ENCODE measurements at regions not wholly inside any gene's neighbourhood (a gene's known extent, or its start where the extent isn't known, plus 50 kb on each side); places are given as distances from the start of the nearest gene placed in this dataset.

DNA sequence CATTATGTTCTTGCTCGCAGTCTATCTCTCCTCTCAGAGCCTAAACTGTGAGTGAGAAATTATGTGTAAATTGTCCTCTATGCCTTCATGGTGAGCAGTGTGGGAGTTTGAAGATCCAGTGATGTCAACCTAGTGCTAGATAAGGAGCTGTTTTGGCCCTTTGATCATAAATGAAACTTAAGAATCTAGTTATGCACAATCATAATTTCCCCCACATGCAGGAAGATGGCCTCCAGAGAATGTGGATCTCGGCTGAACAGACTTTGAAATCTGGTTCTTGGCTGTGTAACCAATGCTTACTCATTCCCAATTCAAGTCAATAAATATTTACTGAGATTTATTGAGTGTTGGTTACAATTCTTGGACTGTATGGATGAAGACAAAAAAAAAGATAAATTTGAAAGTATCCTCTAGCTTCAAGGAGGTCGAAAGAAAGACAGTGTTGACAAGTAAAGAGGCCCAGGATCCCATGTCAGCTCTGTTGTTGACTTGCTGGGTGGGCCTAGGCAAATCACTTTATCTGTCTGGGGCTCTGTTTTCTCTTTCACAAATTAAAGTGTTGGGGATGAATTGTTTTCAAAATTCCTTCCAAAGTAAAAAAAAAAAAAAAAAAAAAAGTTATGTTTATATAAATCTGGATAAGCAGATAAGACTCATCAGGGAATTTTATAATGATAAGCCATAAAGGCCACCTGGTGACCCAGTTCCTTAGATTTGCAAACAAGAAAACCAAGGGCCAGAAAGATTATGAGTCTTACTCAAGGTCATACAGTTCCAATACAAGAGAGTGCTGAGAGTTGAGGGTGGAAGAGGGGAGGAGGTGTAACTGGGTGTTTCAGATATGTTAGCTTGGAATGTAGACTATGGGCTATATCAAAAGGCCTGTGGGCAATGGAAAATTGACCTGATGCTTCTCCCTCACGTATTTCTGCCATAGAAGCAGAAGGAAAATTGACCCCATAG lies 969.9 kb downstream of the KCNMA1 start:
- in situ Hi-C loops (cut with MboI; ENCODE audit: low sequenced_read_pairs): no loop called here
- Histone ChIP-seq H3K79me1 (ENCODE audit: low read depth in 1 of 2, low read length in 2 of 2) (no peaks in the 10 kb centered on the region), H3K18ac (ENCODE audit: low read depth, low read length) (no peak overlapping the region), H2BK20ac (ENCODE audit: low read depth, low read length) (no peak overlapping the region), H3K4ac (ENCODE audit: low read depth, low read length) (no peak overlapping the region), H4K8ac (ENCODE audit: low read depth in 2 of 2, low read length in 2 of 2) (no peak overlapping the region), H3K27ac (ENCODE audit: insufficient read depth, low read length) (no peak overlapping the region), H2AK9ac (replicated peaks; ENCODE audit: low read depth, low read length, poor library complexity) (no peak overlapping the region), H2BK120ac (ENCODE audit: low read depth, low read length) (no peak overlapping the region), H2BK5ac (ENCODE audit: low read depth, low read length, poor library complexity, severe bottlenecking) (no peak overlapping the region), H3K9me1 (ENCODE audit: insufficient read depth, low read length) (no peaks in the 10 kb centered on the region), H3K4me3 (ENCODE audit: insufficient read depth, low read depth, low read length) (no peak overlapping the region), H2AFZ (replicated peaks; ENCODE audit: low read length, poor library complexity) (no peak overlapping the region), H3K4me1 (ENCODE audit: control insufficient read depth, insufficient read depth, low read length) (no peaks in the 10 kb centered on the region; the same call in 1 of the 2 replicates), H4K91ac (ENCODE audit: insufficient read depth, low read depth, low read length) (no peak overlapping the region), H3K36me3 (ENCODE audit: control insufficient read depth, insufficient read depth, low read length) (no peaks in the 10 kb centered on the region), H4K20me1 (ENCODE audit: insufficient read depth, low read length) (no peaks in the 10 kb centered on the region), H2AK5ac (ENCODE audit: low read depth, low read length) (no peak overlapping the region), H3K9me3 (ENCODE audit: control insufficient read depth, insufficient read depth, low read length) (no peaks in the 10 kb centered on the region), H4K5ac (ENCODE audit: low read depth, low read length) (no peak overlapping the region), H3K9ac (ENCODE audit: low read depth, low read length) (no peak overlapping the region), H3K27me3 (ENCODE audit: control insufficient read depth, insufficient read depth, low read length) (peaks cover 1% of the 10 kb centered on the region; the same call in 1 of the 2 replicates), H2BK15ac (ENCODE audit: low read depth, low read length) (no peak overlapping the region), H3K56ac (ENCODE audit: extremely low read depth, insufficient read depth, low read length) (no peak overlapping the region), H3K14ac (replicated peaks; ENCODE audit: low read depth, low read length) (no peak overlapping the region), H3K23ac (ENCODE audit: low read depth, low read length) (no peak overlapping the region), H3K4me2 (ENCODE audit: low read depth, low read length) (no peak overlapping the region)
- dilution Hi-C loops (cut with HindIII; ENCODE audit: low sequenced_read_pairs, unreplicated experiment): no loop called here
- CTCF ChIA-PET: no interaction called here
- intact Hi-C loops (cut with micrococcal nuclease): no loop called here
- TF ChIP-seq CHD1 (IDR thresholded peaks at IDR 0.05; ENCODE audit: low read depth, low read length): no peak
- no peak for TF ChIP-seq SMC3 (IDR thresholded peaks at IDR 0.05; ENCODE audit: low read depth, low read length)
- TF ChIP-seq POLR2A (IDR thresholded peaks at IDR 0.05; ENCODE audit: low read depth, low read length): no peak
- TF ChIP-seq, protein P1, sequence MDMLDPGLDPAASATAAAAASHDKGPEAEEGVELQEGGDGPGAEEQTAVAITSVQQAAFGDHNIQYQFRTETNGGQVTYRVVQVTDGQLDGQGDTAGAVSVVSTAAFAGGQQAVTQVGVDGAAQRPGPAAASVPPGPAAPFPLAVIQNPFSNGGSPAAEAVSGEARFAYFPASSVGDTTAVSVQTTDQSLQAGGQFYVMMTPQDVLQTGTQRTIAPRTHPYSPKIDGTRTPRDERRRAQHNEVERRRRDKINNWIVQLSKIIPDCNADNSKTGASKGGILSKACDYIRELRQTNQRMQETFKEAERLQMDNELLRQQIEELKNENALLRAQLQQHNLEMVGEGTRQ (IDR thresholded peaks at IDR 0.05; ENCODE audit: low read depth, low read length): no peak
- no peak for TF ChIP-seq MAZ (IDR thresholded peaks at IDR 0.05; ENCODE audit: borderline replicate concordance, low read depth, low read length)
- TF ChIP-seq RCOR1 (IDR thresholded peaks at IDR 0.05; ENCODE audit: insufficient replicate concordance, low read length): no peak
- no peak for TF ChIP-seq NFE2L2 (IDR thresholded peaks at IDR 0.05; ENCODE audit: low read depth, low read length)
- no peak for TF ChIP-seq RAD21 (IDR thresholded peaks at IDR 0.05; ENCODE audit: low read length)
- no peak for TF ChIP-seq MXI1 (IDR thresholded peaks at IDR 0.05; ENCODE audit: borderline replicate concordance, low read depth, low read length)
- TF ChIP-seq RFX5 (IDR thresholded peaks at IDR 0.05; ENCODE audit: low read depth, low read length): no peak
- TF ChIP-seq, protein P2, sequence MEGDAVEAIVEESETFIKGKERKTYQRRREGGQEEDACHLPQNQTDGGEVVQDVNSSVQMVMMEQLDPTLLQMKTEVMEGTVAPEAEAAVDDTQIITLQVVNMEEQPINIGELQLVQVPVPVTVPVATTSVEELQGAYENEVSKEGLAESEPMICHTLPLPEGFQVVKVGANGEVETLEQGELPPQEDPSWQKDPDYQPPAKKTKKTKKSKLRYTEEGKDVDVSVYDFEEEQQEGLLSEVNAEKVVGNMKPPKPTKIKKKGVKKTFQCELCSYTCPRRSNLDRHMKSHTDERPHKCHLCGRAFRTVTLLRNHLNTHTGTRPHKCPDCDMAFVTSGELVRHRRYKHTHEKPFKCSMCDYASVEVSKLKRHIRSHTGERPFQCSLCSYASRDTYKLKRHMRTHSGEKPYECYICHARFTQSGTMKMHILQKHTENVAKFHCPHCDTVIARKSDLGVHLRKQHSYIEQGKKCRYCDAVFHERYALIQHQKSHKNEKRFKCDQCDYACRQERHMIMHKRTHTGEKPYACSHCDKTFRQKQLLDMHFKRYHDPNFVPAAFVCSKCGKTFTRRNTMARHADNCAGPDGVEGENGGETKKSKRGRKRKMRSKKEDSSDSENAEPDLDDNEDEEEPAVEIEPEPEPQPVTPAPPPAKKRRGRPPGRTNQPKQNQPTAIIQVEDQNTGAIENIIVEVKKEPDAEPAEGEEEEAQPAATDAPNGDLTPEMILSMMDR (conservative IDR thresholded peaks at IDR 0.05; ENCODE audit: low read depth, low read length): no peak
- TF ChIP-seq BHLHE40 (IDR thresholded peaks at IDR 0.05; ENCODE audit: low read depth, low read length): no peak
- no peak for TF ChIP-seq FOS (IDR thresholded peaks at IDR 0.05; ENCODE audit: low read depth, low read length)
- POLR2A ChIA-PET (ENCODE audit: unreplicated experiment): no interaction called here
- BruUV-seq (replicated peaks): no TSS peak
- no peak; the same call in 1 of the 2 replicates for ATAC-seq (ENCODE audit: low read depth)
- no CpG with 5 or more reads among the region's 4 CpGs for WGBS, 2 experiments (ENCODE audit: extremely low coverage in 2 of 2, insufficient read length in 1 of 2)
- no peak for DNase-seq
